GM12878 (cell line): ENCODE measurements at regions not wholly inside any gene's neighbourhood (a gene's known extent, or its start where the extent isn't known, plus 50 kb on each side); places are given as distances from the start of the nearest gene placed in this dataset.
"Not testable (repeated sequence)": the region's sequence is repeated elsewhere in the genome, so short reads cannot be mapped to it uniquely, and the experiment has no call there.

Experiments used
- ATAC-seq: fragments of 200-7000 bp; cut with Tn5 transposase; 3 replicates; pipeline ENCODE4 v1.9.1; 2020; ENCODE audit warnings: mild to moderate bottlenecking, moderate library complexity
- BruUV-seq: library from RNA; stranded (reverse); fragments of 400-500 nt; replicated peaks from 2 replicates; lab custom pipeline; 2021; lab: Mats Ljungman, UMichigan
- CTCF ChIA-PET: fragments of 300-600 bp; sonication (Branson Sonifier 250); formaldehyde crosslinking; extraction: SDS; loops from one replicate; lab custom pipeline; 2021; ENCODE audit warnings: inconsistent platforms; lab: Yijun Ruan, JAX
- POLR2A ChIA-PET: fragments of 350-600 bp; formaldehyde crosslinking; extraction: SDS; loops from one replicate; lab custom pipeline; 2021; ENCODE audit warnings: inconsistent platforms; lab: Charles Lee
- RAD21 ChIA-PET: fragments of 300-600 bp; sonication (Branson Sonifier 250); formaldehyde crosslinking; loops from one replicate; lab custom pipeline; 2023; ENCODE audit warnings: antibody characterized with exemption; ENCODE audit not compliant: unreplicated experiment; lab: Charles Lee
- SMC1A ChIA-PET: fragments of 300-600 bp; sonication (Branson Sonifier 250); formaldehyde crosslinking; loops from one replicate; lab custom pipeline; 2023; ENCODE audit not compliant: unreplicated experiment, uncharacterized antibody; lab: Charles Lee
- DNase-seq: peaks from one replicate; pipeline ENCODE4 v3.0.0-alpha.2; 2011; ENCODE audit warnings: low read depth, low spot score
- FAIRE-seq: peaks from 3 replicates; lab custom pipeline; 2011; peaks lifted over from hg19 to GRCh38; lab: Jason Lieb, UNC
- H2AFZ ChIP-seq: 2 replicates; pipeline ENCODE4 v1.6.0; 2011; ENCODE audit warnings: low read depth, low read length, control low read depth; ENCODE audit not compliant: control insufficient read depth
- H3K27ac ChIP-seq: 2 replicates; pipeline ENCODE4 v1.5.1; 2011; ENCODE audit warnings: control low read depth; ENCODE audit not compliant: control insufficient read depth, insufficient read depth
- H3K27me3 ChIP-seq, 2 experiments: replicated peaks in 1 of 2; 2 replicates each; pipeline versions ENCODE4 v1.6.0 to v1.6.1; 2011; ENCODE audit warnings: low read length in 1 of 2; ENCODE audit not compliant: control insufficient read depth in 2 of 2, insufficient read depth in 2 of 2
- H3K36me3 ChIP-seq, 2 experiments: 2 replicates each; pipeline ENCODE4 v1.5.1; 2011; ENCODE audit warnings: low read length in 1 of 2; ENCODE audit not compliant: control insufficient read depth in 2 of 2, insufficient read depth in 2 of 2
- H3K4me1 ChIP-seq: 2 replicates; pipeline ENCODE4 v1.6.1; 2011; ENCODE audit warnings: mild to moderate bottlenecking, low read length, moderate library complexity, mixed read lengths; ENCODE audit not compliant: control insufficient read depth, insufficient read depth
- H3K4me2 ChIP-seq: 2 replicates; pipeline ENCODE4 v1.6.0; 2011; ENCODE audit warnings: control low read depth; ENCODE audit not compliant: control insufficient read depth, insufficient read depth
- H3K4me3 ChIP-seq: fragments of 200-600 bp; sonication (generic); 2 replicates; pipeline ENCODE4 v1.5.1; 2016
- H3K79me2 ChIP-seq: 2 replicates; pipeline ENCODE4 v1.6.0; 2011; ENCODE audit warnings: low read length; ENCODE audit not compliant: control insufficient read depth, insufficient read depth
- H3K9ac ChIP-seq: 2 replicates; pipeline ENCODE4 v1.8.0; 2011; ENCODE audit warnings: low read length, control low read depth, mixed read lengths; ENCODE audit not compliant: control insufficient read depth, insufficient read depth
- H3K9me3 ChIP-seq: replicated peaks from 3 replicates; pipeline ENCODE4 v1.5.1; 2011; ENCODE audit warnings: mild to moderate bottlenecking, low read length; ENCODE audit not compliant: control insufficient read depth, insufficient read depth
- H4K20me1 ChIP-seq: 2 replicates; pipeline ENCODE4 v1.6.0; 2011; ENCODE audit not compliant: control insufficient read depth, insufficient read depth
- ATF7 ChIP-seq: fragments of 450-650 bp; IDR thresholded peaks from 2 replicates; pipeline ENCODE4 v1.6.1; 2016; ENCODE audit warnings: low read depth, mild to moderate bottlenecking
- BCL11A ChIP-seq: IDR thresholded peaks from 2 replicates; pipeline ENCODE4 v1.6.1; 2011; ENCODE audit warnings: low read depth, low read length
- CREB1 ChIP-seq: IDR thresholded peaks from 2 replicates; pipeline ENCODE4 v1.6.1; 2012; ENCODE audit warnings: low read depth, mild to moderate bottlenecking, inconsistent platforms
- EED ChIP-seq: sonication (generic); IDR thresholded peaks from 2 replicates; pipeline ENCODE4 v1.6.1; 2016; ENCODE audit warnings: antibody characterized with exemption, low read depth
- IKZF2 ChIP-seq, 2 experiments: fragments of 450-650 bp; IDR thresholded peaks; 2 replicates each; pipeline ENCODE4 v1.6.1; 2017; ENCODE audit warnings: mild to moderate bottlenecking in 2 of 2, moderate library complexity in 2 of 2
- KDM1A ChIP-seq: fragments of 200-600 bp; sonication (generic); IDR thresholded peaks from 2 replicates; pipeline ENCODE4 v1.6.1; 2016; ENCODE audit warnings: borderline replicate concordance
- MEF2A ChIP-seq: IDR thresholded peaks from 2 replicates; pipeline ENCODE4 v1.6.1; 2011; ENCODE audit warnings: low read depth, mild to moderate bottlenecking, low read length, moderate library complexity; ENCODE audit not compliant: insufficient read depth
- MEF2B ChIP-seq: fragments of 450-650 bp; IDR thresholded peaks from 2 replicates; pipeline ENCODE4 v1.6.1; 2018; ENCODE audit warnings: mild to moderate bottlenecking, moderate library complexity; ENCODE audit not compliant: partially characterized antibody, poor library complexity, severe bottlenecking
- POU2F2 ChIP-seq: IDR thresholded peaks from 3 replicates; pipeline ENCODE4 v1.6.1; 2011; ENCODE audit warnings: low read depth, mild to moderate bottlenecking, low read length, borderline replicate concordance
- RAD21 ChIP-seq: IDR thresholded peaks from 2 replicates; pipeline ENCODE4 v1.6.1; 2011; ENCODE audit warnings: mild to moderate bottlenecking, low read depth, low read length, moderate library complexity; ENCODE audit not compliant: insufficient read depth
- RBBP5 ChIP-seq: fragments of 200-600 bp; sonication (generic); conservative IDR thresholded peaks from 2 replicates; pipeline ENCODE4 v1.6.1; 2016
- RELA ChIP-seq: fragments of 450-650 bp; IDR thresholded peaks from 2 replicates; pipeline ENCODE4 v1.8.0; 2014; ENCODE audit warnings: borderline replicate concordance; ENCODE audit not compliant: partially characterized antibody
- SPI1 ChIP-seq: IDR thresholded peaks from 2 replicates; pipeline ENCODE4 v1.6.1; 2011; ENCODE audit warnings: low read depth, mild to moderate bottlenecking, low read length, moderate library complexity, borderline replicate concordance; ENCODE audit not compliant: insufficient read depth
- ZZZ3 ChIP-seq: IDR thresholded peaks from 2 replicates; pipeline ENCODE4 v1.6.1; 2011; ENCODE audit warnings: low read depth; ENCODE audit not compliant: control insufficient read depth, insufficient read length
- WGBS: methylation state at CpG from one replicate; pipeline ENCODE4 v1.1.6; 2016; ENCODE audit warnings: low lambda C conversion rate; ENCODE audit not compliant: insufficient replicate concordance, insufficient coverage; ENCODE audit errors: missing lambda C conversion rate; 5-methylcytosine and 5-hydroxymethylcytosine counted together
- in situ Hi-C: fragments of 300-500 bp; cut with MboI; formaldehyde crosslinking; loops from 9 replicates; pipeline ENCODE4 v1.14.3; 2018; ENCODE audit warnings: mixed read lengths
- intact Hi-C: fragments of 100-400 bp; cut with micrococcal nuclease; formaldehyde crosslinking; loops from one replicate; pipeline ENCODE4 v1.14.2; 2022; ENCODE audit not compliant: unreplicated experiment
- TF ChIP-seq, protein P1 (sequence below): fragments of 450-650 bp; IDR thresholded peaks from 2 replicates; pipeline ENCODE4 v1.6.1; 2014; ENCODE audit warnings: mild to moderate bottlenecking

DNA sequence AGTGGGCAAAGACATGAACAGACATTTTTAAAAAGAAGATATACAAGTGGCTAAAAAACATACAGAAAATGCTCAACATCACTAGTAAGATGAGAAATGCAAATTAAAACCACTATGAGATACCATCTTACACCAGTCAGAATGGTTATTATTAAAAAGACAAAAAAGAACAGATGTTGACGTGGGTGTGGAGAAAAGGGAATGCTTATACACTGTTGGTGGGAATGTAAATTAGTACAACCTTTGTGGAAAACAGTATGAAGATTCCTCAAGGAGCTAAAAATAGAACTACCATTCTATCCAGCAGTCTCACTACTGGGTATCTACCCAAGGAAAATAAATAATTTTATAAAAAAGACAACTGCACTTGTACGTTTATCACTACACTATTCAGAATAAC lies 73.9 kb downstream of the EBNA1BP2 start:
- DNase-seq (no peak), FAIRE-seq (no peak), ATAC-seq (no peak)
- Histone ChIP-seq H3K9ac (no peak overlapping the region), H3K9me3 (no peaks in the 10 kb centered on the region; the same call in 2 of the 3 replicates), H2AFZ (no peak overlapping the region), H3K4me1 (no peaks in the 10 kb centered on the region), H3K4me2 (no peak overlapping the region), H3K79me2 (no peaks in the 10 kb centered on the region), H3K27ac (no peak overlapping the region), H3K36me3 (no peaks in the 10 kb centered on the region), H3K4me3 (no peak overlapping the region), H4K20me1 (no peaks in the 10 kb centered on the region), H3K27me3 (no peaks in the 10 kb centered on the region)
- in situ Hi-C loops, result no loop called here
- intact Hi-C loops, result no loop called here
- SMC1A ChIA-PET, result no interaction called here
- CTCF ChIA-PET, result no interaction called here
- TF ChIP-seq ATF7, result no peak
- TF ChIP-seq RAD21, result no peak
- TF ChIP-seq BCL11A, result no peak
- TF ChIP-seq MEF2B, result no peak
- no peak for TF ChIP-seq POU2F2
- no peak for TF ChIP-seq SPI1
- no peak for TF ChIP-seq RBBP5
- no peak for TF ChIP-seq EED
- TF ChIP-seq, protein P1, sequence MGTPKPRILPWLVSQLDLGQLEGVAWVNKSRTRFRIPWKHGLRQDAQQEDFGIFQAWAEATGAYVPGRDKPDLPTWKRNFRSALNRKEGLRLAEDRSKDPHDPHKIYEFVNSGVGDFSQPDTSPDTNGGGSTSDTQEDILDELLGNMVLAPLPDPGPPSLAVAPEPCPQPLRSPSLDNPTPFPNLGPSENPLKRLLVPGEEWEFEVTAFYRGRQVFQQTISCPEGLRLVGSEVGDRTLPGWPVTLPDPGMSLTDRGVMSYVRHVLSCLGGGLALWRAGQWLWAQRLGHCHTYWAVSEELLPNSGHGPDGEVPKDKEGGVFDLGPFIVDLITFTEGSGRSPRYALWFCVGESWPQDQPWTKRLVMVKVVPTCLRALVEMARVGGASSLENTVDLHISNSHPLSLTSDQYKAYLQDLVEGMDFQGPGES, result no peak
- TF ChIP-seq RELA, result no peak
- TF ChIP-seq CREB1, result no peak
- no peak for TF ChIP-seq IKZF2 (IDR thresholded peaks at IDR 0.05)
- TF ChIP-seq MEF2A, result no peak
- no peak for TF ChIP-seq ZZZ3
- no peak for TF ChIP-seq KDM1A
- POLR2A ChIA-PET, result no interaction called here
- RAD21 ChIA-PET, result no interaction called here
- 0% methylated on average over 2 of the region's 2 CpGs for WGBS
- no TSS peak for BruUV-seq

DNA sequence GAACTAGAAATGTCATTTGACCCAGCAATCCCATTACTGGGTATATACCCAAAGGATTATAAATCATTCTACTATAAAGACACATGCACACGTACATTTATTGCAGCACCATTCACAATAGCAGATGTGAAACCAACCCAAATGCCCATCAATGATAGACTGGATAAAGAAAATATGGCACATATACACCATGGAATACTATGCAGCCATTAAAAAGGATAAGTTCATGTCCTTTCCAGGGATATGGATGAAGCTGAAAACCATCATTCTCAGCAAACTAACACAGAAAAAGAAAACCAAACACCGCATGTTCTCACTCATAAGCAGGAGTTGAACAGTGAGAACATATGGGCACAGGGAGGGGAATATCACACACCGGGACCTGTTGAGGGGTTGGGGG lies 75.6 kb downstream of the EBNA1BP2 start:
- FAIRE-seq, H3K9ac ChIP-seq, H3K4me3 ChIP-seq, in situ Hi-C loops, RAD21 ChIA-PET, H3K4me2 ChIP-seq, H2AFZ ChIP-seq, H3K27me3 ChIP-seq, H3K27ac ChIP-seq, H3K4me1 ChIP-seq, ATAC-seq, DNase-seq, SMC1A ChIA-PET, H4K20me1 ChIP-seq, POLR2A ChIA-PET, H3K36me3 ChIP-seq, H3K9me3 ChIP-seq, H3K79me2 ChIP-seq, BruUV-seq, CTCF ChIA-PET, intact Hi-C loops: not testable (repeated sequence)
- WGBS, result 60% methylated on average over 3 of the region's 3 CpGs
